GM21737 (cell line): ENCODE measurements at regions not wholly inside any gene's neighbourhood (a gene's known extent, or its start where the extent isn't known, plus 50 kb on each side); places are given as distances from the start of the nearest gene placed in this dataset.
A peak's percentile ranks its signal among the peaks of the same experiment; 100 is the strongest.
"Not testable (repeated sequence)": the region's sequence is repeated elsewhere in the genome, so short reads cannot be mapped to it uniquely, and the experiment has no call there.

Experiments used
- ATAC-seq: cut with Tn5 transposase; IDR thresholded peaks from one replicate; pipeline ENCODE4 v1.9.1; 2021; ENCODE audit warnings: mild to moderate bottlenecking, moderate library complexity; ENCODE audit not compliant: unreplicated experiment

DNA sequence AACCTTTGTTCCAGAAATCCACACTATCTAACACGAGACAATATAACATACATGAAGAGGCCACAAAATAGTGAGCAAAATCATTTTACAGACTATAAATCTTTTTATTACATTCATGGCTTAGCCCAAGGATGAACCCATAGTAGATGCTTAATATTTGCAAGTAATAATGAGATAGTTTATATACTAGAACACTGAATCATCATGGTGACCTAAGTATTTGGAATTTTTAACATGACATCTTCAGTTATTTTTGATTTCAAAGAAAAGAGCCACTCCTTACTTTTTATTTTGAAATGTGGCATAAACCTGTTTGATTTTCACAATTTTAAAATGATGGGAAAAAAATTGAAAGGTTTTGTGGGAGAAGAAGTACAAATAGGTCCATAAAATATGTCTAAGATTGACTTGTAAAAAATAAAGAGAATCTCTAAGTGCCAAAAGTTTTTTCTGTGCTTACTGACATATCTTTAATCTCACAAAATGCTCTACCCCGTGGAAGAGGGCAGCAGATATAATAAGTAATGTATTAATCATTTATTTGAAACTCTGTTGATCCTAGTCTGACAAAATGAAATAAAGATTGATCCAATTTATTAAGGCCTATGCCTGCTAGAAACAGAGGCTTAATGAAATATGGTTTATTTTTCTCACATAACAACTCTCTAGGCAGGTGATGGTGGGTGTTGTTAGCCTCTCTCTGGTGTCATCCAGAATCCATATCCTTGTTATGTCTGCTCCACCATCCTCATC, 224.5 kb upstream of the CENPE start:
- no peak for ATAC-seq

DNA sequence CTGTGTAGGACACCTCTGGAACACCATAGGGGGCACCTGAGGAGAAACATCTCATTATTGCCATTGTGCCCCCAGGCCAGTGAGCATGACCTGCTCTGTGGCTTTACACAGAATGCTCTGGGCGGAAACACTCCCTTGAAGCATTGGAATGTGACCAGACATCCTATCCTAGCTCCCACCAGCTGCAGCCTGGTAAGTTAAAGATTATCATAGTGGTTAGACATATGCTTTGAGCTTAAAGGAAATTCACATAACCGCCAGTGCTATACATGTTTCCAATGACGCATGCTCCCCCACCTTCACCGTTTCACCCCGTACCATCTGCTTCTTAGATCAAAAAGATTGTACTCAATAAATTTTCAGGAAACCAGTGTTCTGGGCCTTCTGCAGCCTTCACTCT, 217.7 kb upstream of the CENPE start:
- no peak for ATAC-seq

DNA sequence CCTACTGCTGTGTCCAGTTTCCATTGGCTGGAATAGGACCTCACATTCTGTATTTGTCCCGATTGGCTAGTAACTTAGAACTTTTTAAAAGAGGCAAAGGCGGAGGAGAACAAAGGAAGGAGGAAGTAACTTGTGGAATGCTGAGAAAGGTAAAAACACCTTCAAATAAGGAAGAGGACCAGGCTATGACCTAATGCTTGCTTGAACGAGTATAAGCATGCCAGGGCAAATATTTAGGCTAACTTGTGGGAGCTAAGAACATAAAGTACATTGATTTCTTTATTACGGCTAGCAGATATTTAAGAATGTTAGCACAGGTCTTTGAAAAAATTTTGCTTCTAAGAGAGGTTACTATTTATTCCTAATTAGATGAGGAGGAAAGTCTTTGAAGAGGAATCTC, 214.5 kb upstream of the CENPE start:
- ATAC-seq = not testable (repeated sequence)

DNA sequence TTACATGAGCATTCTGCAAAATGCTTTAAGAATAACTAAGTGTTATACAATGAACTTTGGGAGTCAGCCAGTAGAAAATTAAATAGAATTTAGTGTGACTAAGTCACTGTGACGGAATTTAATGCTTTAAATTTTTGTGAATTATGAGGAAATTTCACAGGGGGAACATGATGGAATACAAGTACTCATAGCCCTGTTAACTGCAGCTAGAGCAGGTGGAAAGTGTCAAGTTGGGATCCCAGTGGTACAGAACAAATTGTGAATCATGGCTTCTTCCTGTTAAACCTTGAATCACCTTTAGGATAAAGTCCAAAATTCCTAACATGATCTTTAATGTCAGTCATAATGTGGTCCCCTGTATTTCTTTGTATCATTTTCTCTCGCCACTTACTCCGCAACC, 212.2 kb upstream of the CENPE start:
- ATAC-seq = no peak

DNA sequence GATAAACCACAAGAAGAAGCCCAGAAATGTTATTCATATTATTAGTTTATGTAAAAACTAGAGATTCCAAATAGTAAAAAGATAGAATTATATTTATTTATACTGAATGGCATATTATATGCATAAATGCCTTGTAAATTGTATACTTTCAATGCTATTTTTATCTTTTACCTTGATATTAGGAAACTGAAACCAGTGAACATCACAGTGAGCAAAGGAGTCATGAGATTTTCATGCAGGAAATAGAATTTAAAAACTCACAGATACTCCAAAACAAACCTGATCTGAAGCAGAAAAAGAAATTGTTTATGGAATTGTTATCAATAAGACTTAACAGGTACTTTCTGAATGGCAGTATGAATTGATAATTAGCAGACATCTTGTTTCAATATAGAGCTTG, 207.3 kb upstream of the CENPE start:
- ATAC-seq = peak; percentile 61

DNA sequence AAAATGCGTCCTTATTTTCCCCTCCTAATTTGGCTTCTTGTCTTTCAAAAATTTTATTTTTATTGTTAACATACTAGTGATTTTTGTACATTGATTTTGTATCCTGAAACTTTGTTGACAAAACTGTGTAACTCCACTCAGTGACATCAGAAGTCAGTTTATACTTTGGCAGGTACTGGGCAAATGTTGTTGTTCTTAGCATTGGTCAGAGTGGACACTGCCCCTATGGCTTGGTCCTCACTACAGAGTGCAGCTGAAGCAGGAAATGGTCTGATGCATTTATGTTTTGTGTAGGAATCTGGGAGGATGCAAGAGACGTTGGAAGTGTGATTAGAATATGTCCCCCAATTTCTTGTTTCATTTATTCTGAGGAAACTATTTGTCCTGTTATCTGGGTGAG, 205.5 kb upstream of the CENPE start:
- ATAC-seq = no peak

DNA sequence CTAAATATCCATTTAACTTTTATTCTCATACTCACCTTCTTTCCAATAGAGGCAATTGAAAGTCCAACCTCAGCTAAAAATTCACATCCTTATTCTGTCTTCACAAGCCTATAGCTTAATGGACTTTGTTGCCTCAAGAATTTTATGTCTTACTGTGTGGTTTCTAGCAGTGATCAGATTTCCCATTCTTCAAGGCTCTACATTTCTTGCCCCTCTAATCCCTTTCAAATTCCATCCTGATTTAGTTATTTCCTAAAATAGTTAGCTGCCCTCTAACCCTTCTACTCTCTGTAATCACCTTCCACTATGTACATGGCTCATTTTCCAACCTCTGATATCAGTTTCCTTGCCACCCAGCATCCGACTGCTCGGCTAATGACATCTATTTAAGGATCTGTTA, 204.1 kb upstream of the CENPE start:
- no peak for ATAC-seq

DNA sequence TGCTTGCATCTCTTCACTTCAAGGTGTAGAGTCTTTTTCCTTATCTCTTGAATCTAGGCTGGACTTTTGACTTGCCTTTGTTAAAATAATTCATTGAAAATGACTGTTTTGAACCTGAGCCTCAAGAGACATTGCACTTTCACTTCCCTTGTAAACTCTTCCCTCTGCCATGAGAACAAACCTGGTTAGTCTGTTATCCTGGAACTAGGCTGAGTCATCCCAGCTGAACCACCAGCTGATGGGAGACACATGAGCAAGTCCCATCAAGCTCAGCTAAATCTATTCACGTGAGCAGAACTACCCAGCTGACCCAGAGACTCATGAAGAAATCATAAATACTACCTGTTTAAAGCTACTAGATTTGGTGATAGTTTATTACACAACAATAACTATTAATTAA, 202.3 kb upstream of the CENPE start:
- no peak for ATAC-seq

DNA sequence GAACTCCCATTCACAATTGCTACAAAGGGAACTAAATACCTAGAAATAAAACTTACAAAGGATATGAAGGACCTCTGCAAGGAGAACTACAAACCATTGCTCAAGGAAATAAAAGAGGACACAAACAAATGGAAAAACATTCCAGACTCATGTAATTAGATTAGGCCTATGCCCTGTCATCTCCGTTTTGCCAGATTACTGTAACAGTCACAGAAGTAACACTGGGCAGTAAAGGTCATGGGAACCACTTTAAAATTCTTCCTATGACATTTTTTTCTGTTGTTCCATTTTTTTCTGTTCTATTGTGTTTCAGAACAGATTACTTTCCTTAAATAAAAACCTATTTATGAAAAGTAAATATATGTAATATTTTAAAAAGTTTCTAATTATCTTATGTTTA, 199.4 kb upstream of the CENPE start:
- ATAC-seq = no peak

DNA sequence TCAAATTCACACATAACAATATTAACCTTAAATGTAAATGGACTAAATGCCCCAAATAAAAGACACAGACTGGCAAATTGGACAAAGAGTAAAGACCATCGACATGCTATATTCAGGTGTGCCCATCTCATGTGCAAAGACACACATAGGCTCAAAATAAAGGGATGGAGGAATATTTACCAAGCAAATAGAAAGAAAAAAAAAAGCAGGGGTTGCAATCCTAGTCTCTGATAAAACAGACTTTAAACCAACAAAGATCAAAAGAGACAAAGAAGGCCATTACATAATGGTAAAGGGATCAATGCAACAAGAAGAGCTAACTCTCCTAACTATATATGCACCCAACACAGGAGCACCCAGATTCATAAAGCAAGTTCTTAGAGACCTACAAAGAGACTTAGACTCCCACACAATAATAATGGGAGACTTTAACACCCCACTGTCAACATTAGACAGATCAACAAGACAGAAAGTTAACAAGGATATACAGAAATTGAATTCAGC, 189.4 kb upstream of the CENPE start:
- not testable (repeated sequence) for ATAC-seq

DNA sequence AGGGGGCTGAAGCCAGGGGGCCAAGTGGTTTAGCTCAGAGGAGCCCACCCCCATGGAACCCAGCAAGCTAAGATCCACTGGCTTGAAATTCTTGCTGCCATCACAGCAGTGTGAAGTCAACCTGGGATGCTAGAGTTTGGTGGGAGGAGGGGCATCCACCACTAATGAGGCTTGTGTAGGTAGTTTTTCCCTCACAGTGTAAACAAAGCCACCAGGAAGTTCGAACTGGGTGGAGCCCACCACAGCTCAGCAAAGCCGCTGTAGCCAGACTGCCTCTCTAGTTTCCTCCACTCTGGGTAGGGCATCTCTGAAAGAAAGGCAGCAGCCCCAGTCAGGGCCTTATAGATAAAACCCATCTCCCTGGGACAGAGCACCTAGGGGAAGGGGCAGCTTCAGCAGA, 187.4 kb upstream of the CENPE start:
- not testable (repeated sequence) for ATAC-seq

DNA sequence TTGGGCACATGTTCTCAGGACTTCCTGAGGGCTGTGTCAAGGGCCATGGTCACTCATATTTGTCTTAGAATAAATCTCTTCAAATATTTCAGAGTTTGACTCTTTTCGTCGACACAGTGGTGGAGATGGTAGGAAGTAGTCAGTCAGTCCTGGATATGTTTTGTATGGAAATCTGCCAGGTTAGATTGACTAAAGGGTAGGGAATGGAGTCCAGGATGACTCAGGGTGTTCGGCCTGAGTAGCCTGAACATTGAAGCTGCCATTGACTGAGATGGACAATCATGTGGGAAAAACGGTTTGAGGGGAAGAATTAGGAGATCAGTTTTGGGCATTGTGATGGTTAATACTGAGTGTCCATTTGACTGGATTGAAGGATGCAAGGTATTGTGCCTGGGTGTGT, 177.1 kb upstream of the CENPE start:
- no peak for ATAC-seq

DNA sequence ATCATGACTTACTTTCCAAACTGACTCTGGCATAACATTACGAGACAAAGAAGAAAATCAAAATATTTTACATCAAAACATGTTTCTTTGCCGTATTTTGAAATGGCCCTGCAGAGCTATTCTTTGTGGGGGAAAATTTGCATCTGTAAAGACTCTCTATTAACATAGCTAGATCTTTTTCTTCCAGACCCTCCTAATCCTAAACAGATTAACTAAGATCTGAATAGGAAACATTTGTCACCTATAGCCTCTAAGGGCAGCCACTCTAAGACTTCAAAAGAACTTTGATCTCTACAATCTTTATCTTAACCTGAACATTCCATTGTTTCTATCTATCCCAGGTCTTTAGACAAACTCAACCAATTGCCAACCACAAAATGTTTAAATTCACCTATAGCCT, 176.6 kb upstream of the CENPE start:
- ATAC-seq = no peak

DNA sequence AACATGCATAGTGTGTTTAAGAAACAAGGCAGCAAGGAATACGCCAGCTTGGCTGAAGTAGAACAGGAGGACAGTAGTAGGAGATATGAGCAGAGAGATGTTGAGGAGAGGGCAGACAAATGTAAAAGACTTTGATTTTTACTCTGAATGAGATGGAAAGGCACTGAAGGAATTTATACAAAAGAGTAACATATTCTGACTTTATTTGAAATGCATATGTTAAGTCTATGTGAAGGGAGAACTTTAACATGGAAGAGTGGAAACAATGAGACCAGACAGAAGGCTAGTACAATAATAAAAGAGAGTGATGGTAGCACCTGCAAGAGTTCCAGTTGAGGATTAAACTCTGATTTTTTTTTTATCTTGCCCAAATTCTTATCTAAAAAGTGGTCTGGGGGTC, 176.2 kb upstream of the CENPE start:
- no peak for ATAC-seq

DNA sequence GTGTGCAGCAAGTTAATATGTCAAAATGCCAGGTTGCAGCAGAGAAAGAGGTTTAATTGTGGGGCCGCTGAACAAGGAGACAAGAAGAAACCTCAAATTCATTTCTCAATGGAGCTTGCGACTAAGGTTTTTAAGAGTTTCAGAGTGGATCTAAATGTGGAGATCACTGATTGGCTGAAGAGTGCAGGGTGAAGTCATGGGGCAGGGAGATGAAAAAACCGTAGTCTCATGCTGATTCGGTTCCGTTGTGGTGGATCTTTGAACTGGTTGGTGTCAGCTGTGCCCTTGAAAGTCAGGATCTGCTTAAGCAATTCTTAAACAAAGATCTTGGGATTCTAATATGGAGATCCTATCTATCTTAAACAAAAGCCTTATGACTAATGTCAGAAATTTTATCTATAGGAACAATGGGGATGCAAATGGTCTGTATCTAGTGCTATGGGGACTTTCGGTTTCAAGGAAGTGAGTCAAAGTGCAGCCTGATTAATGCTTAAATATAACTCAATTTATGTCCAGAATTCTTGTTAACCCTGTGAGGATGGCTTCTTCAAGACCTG, 173.9 kb upstream of the CENPE start:
- no peak for ATAC-seq

DNA sequence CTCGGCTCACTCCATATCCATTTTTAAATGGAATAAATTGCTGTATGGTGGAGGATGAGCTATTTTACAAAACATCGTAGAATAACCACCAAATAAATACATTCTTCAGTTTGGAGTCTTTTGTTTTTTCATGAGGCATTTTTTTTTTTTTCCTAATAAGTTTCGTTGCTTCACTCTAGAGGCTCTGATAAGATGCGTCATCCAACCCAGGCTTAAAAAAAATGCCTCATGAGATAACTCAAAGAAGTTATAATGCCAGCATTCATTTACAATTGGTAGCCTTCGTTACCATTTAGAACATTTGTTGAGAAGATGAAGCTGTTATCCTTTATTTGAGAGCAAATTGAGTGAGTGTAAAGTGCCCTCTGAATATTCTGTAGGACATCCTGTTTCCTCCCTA, 172.2 kb upstream of the CENPE start:
- ATAC-seq = no peak

DNA sequence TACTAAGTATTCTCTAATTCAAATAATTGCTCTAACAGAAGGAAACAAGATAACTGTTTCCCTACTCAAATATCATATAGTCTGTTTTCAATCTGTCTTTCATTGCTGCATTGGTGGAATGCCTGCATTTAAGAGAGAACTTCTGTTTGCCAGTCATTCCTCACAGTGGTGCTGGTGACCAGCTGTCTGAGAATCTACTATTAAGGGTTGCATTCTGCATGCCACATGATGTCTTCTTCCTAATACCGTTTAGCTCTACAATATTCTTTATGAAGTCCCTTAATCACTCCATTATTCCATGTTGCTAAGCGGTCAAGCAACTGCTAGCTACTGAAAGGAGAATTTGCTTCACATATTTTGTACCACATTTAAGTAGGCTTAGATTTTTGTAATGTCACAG, 167.1 kb upstream of the CENPE start:
- ATAC-seq = no peak

DNA sequence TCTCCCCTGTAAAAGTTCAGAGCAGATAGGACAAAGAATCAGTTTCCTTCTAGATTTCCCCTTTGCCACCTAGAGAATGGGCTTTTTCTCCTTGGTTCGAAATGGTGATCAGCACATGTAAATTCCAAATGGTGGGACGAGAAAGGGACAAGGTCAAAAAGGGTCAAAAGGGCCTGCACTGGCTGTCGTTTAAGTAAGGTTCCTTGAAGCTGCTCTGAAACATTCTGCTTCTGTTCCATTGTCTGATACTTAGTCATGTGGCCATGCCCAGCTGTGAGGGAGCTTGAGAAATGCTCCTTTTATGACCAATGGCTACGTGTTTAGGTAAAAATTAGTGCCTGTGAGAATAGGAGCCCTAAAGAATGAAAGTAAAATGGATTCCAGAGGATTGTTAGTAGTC, 165.9 kb upstream of the CENPE start:
- no peak for ATAC-seq

DNA sequence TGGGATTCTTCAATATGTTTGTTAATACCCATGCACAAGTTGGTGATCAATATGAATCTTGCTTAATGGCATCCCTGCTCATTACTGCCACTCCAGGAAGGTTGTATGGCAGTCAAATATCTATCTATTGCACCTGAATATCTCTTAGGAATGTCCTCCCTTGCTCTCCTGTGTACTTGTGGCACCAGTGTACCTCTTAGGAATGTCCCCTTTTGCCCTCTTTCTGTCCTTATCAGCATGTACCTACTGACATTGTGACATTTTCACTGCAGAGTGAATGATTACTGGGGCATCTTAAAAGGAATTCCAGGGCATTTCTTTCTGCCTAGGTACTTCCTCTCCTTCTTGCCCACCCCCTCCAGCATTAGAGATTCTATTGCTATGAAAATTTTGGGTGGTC, 163.8 kb upstream of the CENPE start:
- no peak for ATAC-seq

DNA sequence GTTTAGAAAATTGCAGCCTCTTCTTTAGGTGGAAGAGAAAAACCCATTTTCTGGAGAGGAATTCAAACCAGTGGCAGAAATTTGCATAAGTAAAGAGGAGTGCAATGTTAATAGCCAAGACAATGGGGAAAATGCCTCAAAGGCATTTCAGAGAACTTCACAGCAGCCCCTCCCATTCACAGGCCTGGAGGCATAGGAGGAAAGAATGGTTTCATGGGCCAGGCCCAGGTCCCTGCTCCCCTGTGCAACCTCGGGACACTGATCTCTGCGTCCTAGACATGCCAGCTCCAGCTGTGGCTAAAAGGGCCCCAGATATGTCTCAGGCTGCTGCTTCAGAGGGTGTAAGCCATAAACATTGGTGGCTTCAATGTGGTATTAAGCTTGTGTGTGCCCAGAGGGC, 161.8 kb upstream of the CENPE start:
- ATAC-seq = no peak

DNA sequence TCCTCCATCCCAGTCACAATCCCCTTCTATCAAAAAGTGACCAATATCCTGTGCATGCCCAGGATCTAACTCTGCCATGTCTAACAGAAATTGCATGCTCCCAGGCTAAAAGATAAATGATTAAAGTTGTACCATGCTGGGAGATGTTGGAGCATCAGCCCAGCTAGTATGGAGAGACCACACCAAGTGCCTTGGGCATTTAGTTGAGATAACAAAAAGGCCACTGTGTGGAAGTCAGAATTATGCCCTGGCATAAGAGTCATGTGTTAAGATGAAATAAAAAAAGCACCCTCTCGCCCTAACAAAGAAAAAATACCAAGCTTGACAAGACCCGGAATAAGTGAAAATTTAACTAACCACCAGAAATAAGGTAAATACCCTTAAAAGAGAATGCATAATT, 155.9 kb upstream of the CENPE start:
- ATAC-seq = no peak

DNA sequence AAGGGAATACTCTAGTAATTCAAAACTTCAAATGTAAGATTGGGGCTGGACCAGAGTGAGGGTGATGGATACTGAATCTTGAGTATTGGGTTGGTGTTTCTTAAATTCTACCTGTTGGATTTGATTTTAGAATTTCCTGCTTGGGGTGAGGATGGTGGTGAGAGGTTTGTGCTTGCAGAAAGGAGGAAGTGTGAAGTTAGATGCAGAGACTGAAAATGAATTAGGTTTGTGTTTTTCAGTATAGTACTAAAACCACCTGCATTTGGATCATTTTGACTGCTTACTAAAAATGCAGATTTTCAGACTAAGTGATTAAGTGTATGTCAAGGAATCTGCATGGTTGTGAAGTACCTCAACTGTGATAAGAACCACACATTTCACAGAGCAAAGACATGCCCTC, 131.5 kb upstream of the CENPE start:
- no peak for ATAC-seq

DNA sequence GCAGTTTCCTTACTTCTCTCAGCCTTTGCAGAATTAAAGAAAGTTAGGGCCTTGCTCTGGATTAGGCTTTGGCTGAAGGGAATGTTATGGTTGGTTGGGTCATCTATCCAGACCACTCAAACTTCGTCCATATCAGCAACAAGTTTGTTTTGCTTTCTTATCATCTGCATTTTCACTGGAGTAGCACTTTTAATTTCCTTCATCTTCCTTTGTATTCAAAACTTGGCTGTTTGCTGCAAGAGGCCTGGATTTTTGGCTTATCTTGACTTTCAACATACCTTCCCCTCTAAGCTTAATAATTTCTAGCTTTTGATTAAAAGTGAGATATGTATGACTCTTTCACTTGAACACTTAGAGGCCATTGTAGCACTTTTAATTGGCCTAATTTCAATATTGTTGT, 126.7 kb upstream of the CENPE start:
- ATAC-seq = no peak
